ENCODE measurements at regions not wholly inside any gene's neighbourhood (a gene's known extent, or its start where the extent isn't known, plus 50 kb on each side); places are given as distances from the start of the nearest gene placed in this dataset.

- CTCF ChIA-PET = interaction anchor here (1.0 kb wide), 1 partner anchor 8 kb away, joined by 4 read pairs; no protein-coding TSS in a partner anchor
- POLR2A ChIA-PET = no interaction called here
- DNase-seq (ENCODE audit: extremely low spot score) = no peak
- TF ChIP-seq, protein P1, sequence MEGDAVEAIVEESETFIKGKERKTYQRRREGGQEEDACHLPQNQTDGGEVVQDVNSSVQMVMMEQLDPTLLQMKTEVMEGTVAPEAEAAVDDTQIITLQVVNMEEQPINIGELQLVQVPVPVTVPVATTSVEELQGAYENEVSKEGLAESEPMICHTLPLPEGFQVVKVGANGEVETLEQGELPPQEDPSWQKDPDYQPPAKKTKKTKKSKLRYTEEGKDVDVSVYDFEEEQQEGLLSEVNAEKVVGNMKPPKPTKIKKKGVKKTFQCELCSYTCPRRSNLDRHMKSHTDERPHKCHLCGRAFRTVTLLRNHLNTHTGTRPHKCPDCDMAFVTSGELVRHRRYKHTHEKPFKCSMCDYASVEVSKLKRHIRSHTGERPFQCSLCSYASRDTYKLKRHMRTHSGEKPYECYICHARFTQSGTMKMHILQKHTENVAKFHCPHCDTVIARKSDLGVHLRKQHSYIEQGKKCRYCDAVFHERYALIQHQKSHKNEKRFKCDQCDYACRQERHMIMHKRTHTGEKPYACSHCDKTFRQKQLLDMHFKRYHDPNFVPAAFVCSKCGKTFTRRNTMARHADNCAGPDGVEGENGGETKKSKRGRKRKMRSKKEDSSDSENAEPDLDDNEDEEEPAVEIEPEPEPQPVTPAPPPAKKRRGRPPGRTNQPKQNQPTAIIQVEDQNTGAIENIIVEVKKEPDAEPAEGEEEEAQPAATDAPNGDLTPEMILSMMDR (IDR thresholded peaks at IDR 0.05; ENCODE audit: control extremely low read depth, extremely low read depth, low read depth, missing control alignments) = no peak
Measured at GRCh38 chr1:95542936-95543335, 308.9 kb downstream of the RWDD3 start.

DNA sequence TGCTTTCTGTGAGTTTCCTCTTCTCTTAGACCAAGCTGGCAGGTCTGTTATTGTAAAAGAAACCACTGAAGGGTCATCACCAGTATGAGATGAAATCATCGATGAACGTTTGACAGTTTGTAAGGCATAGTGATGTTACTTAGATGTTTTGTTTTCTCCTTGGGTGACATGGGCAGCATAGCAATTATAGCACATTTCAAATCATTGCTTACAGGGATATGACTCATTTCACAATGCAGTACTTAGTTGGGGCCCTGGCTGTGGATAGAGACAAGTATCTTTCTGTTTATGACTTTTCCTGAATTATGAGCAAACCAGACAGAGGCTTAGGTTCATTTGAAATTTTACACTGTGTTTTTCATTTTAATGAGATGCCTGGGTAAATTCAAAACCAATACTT lies 313.0 kb downstream of the RWDD3 start:
- TF ChIP-seq, protein P1 (IDR thresholded peaks at IDR 0.05; ENCODE audit: control extremely low read depth, extremely low read depth, low read depth, missing control alignments) = no peak
- ChIA-PET POLR2A (no interaction called here), CTCF (interaction anchor here (1.5 kb wide), 1 partner anchor 10 kb away, joined by 4 read pairs; no protein-coding TSS in a partner anchor)
- no peak for DNase-seq (ENCODE audit: extremely low spot score)

DNA sequence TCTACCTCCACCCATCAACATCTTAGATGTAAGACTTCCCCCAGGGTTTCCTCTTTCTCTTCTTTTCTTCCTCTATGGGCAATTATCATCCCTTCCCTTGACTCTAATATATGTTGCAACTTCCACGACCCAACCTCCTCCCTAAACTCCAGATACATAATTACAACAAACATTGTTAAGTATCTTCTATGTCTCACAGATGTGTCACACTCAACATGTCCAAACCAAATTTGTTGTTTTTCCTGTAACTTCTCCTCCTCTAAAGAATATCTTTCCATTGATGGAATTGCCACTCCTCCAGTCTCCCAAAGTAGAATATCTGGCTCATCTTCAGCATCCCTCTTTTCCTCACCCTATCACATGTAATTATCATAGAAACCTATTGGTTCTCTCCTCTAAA lies 314.2 kb downstream of the RWDD3 start:
- ChIA-PET POLR2A (no interaction called here), CTCF (interaction anchor here (0.6 kb wide), 1 partner anchor 12 kb away, joined by 3 read pairs; no protein-coding TSS in a partner anchor)
- TF ChIP-seq, protein P1 (IDR thresholded peaks at IDR 0.05; ENCODE audit: control extremely low read depth, extremely low read depth, low read depth, missing control alignments) = no peak
- no peak for DNase-seq (ENCODE audit: extremely low spot score)

GRCh38 chr1:95551201-95551600 lies 317.2 kb downstream of the RWDD3 start:
- TF ChIP-seq, protein P1 (IDR thresholded peaks at IDR 0.05; ENCODE audit: control extremely low read depth, extremely low read depth, low read depth, missing control alignments) = no peak
- CTCF ChIA-PET = interaction anchor here (1.1 kb wide), 1 partner anchor 8 kb away, joined by 4 read pairs; no protein-coding TSS in a partner anchor
- POLR2A ChIA-PET = no interaction called here
- no peak for DNase-seq (ENCODE audit: extremely low spot score)

- TF ChIP-seq, protein P1 (IDR thresholded peaks at IDR 0.05; ENCODE audit: control extremely low read depth, extremely low read depth, low read depth, missing control alignments) = no peak
- POLR2A ChIA-PET = no interaction called here
- DNase-seq (ENCODE audit: extremely low spot score) = no peak
- CTCF ChIA-PET = no interaction called here
Measured at GRCh38 chr1:95553595-95553994, 319.6 kb downstream of the RWDD3 start.

GRCh38 chr1:95554408-95554807 lies 320.4 kb downstream of the RWDD3 start:
- no peak for DNase-seq (ENCODE audit: extremely low spot score)
- POLR2A ChIA-PET = no interaction called here
- CTCF ChIA-PET = interaction anchor here (0.9 kb wide), 1 partner anchor 13 kb away, joined by 4 read pairs; no protein-coding TSS in a partner anchor
- TF ChIP-seq, protein P1 (IDR thresholded peaks at IDR 0.05; ENCODE audit: control extremely low read depth, extremely low read depth, low read depth, missing control alignments) = no peak

DNA sequence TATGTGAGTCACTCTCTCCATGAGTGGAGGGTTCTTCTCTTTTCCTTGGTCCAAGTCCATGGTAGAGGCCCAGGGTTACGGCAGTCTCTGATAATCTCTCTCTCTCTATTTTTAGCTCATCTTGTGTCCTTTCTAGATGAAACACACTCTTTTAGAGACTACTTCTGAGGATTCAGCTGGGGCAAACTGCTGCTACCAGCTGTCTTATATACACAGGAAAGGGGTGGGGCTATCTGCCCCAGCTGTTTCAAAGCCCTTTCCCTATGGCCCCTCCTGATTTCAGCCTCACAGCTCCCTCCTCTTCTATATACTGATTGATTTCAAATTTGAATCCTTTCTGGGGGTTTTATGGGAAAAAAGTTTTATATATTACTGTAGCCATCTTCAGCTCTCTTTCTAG lies 324.8 kb downstream of the RWDD3 start:
- ChIA-PET CTCF (no interaction called here), POLR2A (no interaction called here)
- no peak for DNase-seq (ENCODE audit: extremely low spot score)
- TF ChIP-seq, protein P1 (IDR thresholded peaks at IDR 0.05; ENCODE audit: control extremely low read depth, extremely low read depth, low read depth, missing control alignments) = no peak

Measured in GM10248 (cell line).